ENCODE measurements at regions not wholly inside any gene's neighbourhood (a gene's known extent, or its start where the extent isn't known, plus 50 kb on each side); places are given as distances from the start of the nearest gene placed in this dataset.

GRCh38 chr4:164307262-164307661 lies 446.7 kb upstream of the SMIM31 start:
- TF ChIP-seq POLR2A (IDR thresholded peaks at IDR 0.05; ENCODE audit: extremely low read depth, insufficient read length) (no peak), CTCF (IDR thresholded peaks at IDR 0.05; ENCODE audit: low read depth, low read length) (no peak)

Data from NB4 (cell line).